ENCODE measurements at regions not wholly inside any gene's neighbourhood (a gene's known extent, or its start where the extent isn't known, plus 50 kb on each side); places are given as distances from the start of the nearest gene placed in this dataset.

DNA sequence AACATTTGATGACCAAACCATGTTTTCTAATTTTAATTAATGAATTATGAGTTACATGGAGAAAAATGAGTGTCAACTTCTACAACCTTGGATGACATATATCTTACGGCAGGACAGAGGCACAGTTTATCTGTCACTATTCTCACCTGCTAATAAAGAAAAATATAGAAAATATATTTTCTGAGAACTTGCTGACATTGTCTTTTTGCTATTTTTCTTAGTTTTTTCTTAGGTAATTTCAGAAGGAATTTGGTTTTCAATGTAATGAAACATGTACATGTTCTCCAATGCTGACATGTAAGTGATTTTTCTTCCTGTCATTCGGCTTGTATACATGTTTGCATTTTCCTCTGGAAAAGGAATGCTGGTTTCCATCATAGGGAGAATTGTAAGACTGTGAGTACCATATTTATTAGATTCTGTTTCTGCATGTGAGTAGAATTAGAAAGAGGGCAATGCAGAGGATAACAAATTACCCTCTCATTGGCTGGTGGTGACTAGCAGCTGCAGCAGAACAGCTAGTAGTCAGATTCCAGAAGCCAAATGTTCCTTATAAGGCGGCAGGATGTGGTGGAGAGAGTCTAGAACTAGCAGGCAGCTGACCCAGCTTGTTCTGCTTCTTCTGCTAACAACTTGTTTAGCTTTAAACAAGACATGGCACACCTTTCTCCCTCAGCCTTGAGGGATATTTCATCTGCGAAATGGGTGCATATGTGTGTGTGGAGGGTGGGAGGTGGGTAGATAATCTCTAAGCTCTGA lies 132.8 kb upstream of the SPACA1 start:
- no peaks in the 10 kb centered on the region for H3K9me3 ChIP-seq
- intact Hi-C loops (cut with DNase I), result no loop called here
- TF ChIP-seq, protein P1, sequence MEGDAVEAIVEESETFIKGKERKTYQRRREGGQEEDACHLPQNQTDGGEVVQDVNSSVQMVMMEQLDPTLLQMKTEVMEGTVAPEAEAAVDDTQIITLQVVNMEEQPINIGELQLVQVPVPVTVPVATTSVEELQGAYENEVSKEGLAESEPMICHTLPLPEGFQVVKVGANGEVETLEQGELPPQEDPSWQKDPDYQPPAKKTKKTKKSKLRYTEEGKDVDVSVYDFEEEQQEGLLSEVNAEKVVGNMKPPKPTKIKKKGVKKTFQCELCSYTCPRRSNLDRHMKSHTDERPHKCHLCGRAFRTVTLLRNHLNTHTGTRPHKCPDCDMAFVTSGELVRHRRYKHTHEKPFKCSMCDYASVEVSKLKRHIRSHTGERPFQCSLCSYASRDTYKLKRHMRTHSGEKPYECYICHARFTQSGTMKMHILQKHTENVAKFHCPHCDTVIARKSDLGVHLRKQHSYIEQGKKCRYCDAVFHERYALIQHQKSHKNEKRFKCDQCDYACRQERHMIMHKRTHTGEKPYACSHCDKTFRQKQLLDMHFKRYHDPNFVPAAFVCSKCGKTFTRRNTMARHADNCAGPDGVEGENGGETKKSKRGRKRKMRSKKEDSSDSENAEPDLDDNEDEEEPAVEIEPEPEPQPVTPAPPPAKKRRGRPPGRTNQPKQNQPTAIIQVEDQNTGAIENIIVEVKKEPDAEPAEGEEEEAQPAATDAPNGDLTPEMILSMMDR (IDR thresholded peaks at IDR 0.05), result no peak
- WGBS, 2 donors, result 90 to 95% methylated on average over 4 of the region's 4 CpGs
- H3K36me3 ChIP-seq, result no peaks in the 10 kb centered on the region
- no peaks in the 10 kb centered on the region for H3K27me3 ChIP-seq
- DNase-seq, result no peak
- no peaks in the 10 kb centered on the region for H3K4me1 ChIP-seq
- H3K27ac ChIP-seq, result no peak overlapping the region
- no peak overlapping the region for H3K4me3 ChIP-seq (replicated peaks in 1 of 3)

GRCh38 chr6:87913974-87914373 lies 133.7 kb upstream of the SPACA1 start:
- Histone ChIP-seq H3K27ac (no peak overlapping the region), H3K4me1 (no peaks in the 10 kb centered on the region), H3K9me3 (no peaks in the 10 kb centered on the region), H3K4me3 (replicated peaks in 1 of 3) (no peak overlapping the region), H3K27me3 (no peaks in the 10 kb centered on the region), H3K36me3 (no peaks in the 10 kb centered on the region)
- TF ChIP-seq, protein P1 (IDR thresholded peaks at IDR 0.05), result no peak
- TF ChIP-seq POLR2A (IDR thresholded peaks at IDR 0.05), result no peak
- DNase-seq, result no peak
- WGBS, 2 donors, result 67 to 76% methylated on average over 6 of the region's 6 CpGs
- intact Hi-C loops (cut with DNase I), result no loop called here

DNA sequence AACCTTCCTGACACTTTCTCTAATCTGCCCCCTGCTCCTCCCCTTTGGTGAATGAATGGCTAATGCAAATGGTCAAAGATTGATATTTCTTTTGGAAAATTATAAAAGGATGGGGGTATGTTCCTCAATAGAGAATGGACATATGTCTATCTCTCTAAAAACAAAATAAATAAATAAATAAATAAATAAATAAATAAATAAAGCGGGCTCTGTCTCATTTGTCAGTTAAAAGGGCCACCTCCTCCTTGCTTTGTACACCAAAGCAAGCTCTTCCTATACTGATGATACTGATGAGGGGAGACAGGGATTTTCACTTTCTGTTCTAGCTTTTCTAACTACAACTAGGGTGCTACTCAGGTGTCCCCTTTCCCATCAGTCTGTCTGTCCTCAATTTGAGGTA lies 135.5 kb upstream of the SPACA1 start:
- Histone ChIP-seq H3K27me3 (no peaks in the 10 kb centered on the region), H3K36me3 (no peaks in the 10 kb centered on the region), H3K27ac (no peak overlapping the region), H3K9me3 (no peaks in the 10 kb centered on the region), H3K4me3 (replicated peaks in 1 of 3) (no peak overlapping the region), H3K4me1 (no peaks in the 10 kb centered on the region)
- 90 to 95% methylated on average over 1 of the region's 1 CpG for WGBS, 2 donors
- DNase-seq, result no peak
- TF ChIP-seq POLR2A (IDR thresholded peaks at IDR 0.05), result no peak
- TF ChIP-seq, protein P1 (IDR thresholded peaks at IDR 0.05), result no peak
- intact Hi-C loops (cut with DNase I), result no loop called here

- Histone ChIP-seq H3K27me3 (no peaks in the 10 kb centered on the region), H3K36me3 (no peaks in the 10 kb centered on the region), H3K9me3 (no peaks in the 10 kb centered on the region), H3K4me3 (replicated peaks in 1 of 3) (no peak overlapping the region), H3K27ac (no peak overlapping the region), H3K4me1 (no peaks in the 10 kb centered on the region)
- 86% methylated on average over 8 of the region's 8 CpGs for WGBS, 2 donors
- intact Hi-C loops (cut with DNase I), result no loop called here
- TF ChIP-seq, protein P1 (IDR thresholded peaks at IDR 0.05), result no peak
- no peak for TF ChIP-seq POLR2A (IDR thresholded peaks at IDR 0.05)
- DNase-seq, result no peak
These were observed 137.8 kb upstream of the SPACA1 start for GRCh38 chr6:87909849-87910248.

GRCh38 chr6:87908978-87909811 lies 138.4 kb upstream of the SPACA1 start:
- H3K36me3 ChIP-seq, result no peaks in the 10 kb centered on the region
- H3K27ac ChIP-seq, result no peak overlapping the region
- no peaks in the 10 kb centered on the region for H3K9me3 ChIP-seq
- DNase-seq, result no peak
- no peaks in the 10 kb centered on the region for H3K27me3 ChIP-seq
- TF ChIP-seq, protein P1 (IDR thresholded peaks at IDR 0.05), result no peak
- no peaks in the 10 kb centered on the region for H3K4me1 ChIP-seq
- H3K4me3 ChIP-seq (replicated peaks in 1 of 3), result no peak overlapping the region
- intact Hi-C loops (cut with DNase I), result no loop called here
- 81 to 82% methylated on average over 6 of the region's 6 CpGs for WGBS, 2 donors

Measured in thyroid gland (tissue), 4 donors.